Natural killer cell (primary cell): ENCODE measurements at regions not wholly inside any gene's neighbourhood (a gene's known extent, or its start where the extent isn't known, plus 50 kb on each side); places are given as distances from the start of the nearest gene placed in this dataset.

Source experiments
- ATAC-seq, 3 donors: fragments of 150-1000 bp in 2 of 3; fragments of 200-7000 bp in 1 of 3; cut with Tn5 transposase; 1 replicate in 1 of 3; 2 replicates in 2 of 3; pipeline ENCODE4 v1.10.0; 2021; ENCODE audit warnings: mild to moderate bottlenecking in 2 of 3, moderate library complexity in 2 of 3
- DNase-seq, 2 donors: peaks; one replicate each; pipeline versions ENCODE4 v3.0.0 to v3.0.0-alpha.2; 2013 to 2021; ENCODE audit warnings: mixed read lengths in 1 of 2
- H3K27ac ChIP-seq: one replicate; pipeline ENCODE4 v1.5.1; 2013; ENCODE audit warnings: mild to moderate bottlenecking, low read length
- H3K27me3 ChIP-seq: one replicate; pipeline ENCODE4 v1.6.1; 2013; ENCODE audit warnings: low read length; ENCODE audit not compliant: control insufficient read depth, insufficient read depth
- H3K36me3 ChIP-seq: one replicate; pipeline ENCODE4 v1.6.1; 2013; ENCODE audit warnings: low read length; ENCODE audit not compliant: control insufficient read depth, insufficient read depth
- H3K4me1 ChIP-seq: one replicate; pipeline ENCODE4 v1.6.1; 2013; ENCODE audit warnings: low read length; ENCODE audit not compliant: control insufficient read depth, insufficient read depth
- H3K4me3 ChIP-seq: one replicate; pipeline ENCODE4 v1.5.1; 2013; ENCODE audit warnings: low read length
- H3K9me3 ChIP-seq: one replicate; pipeline ENCODE4 v1.6.1; 2013; ENCODE audit warnings: low read length; ENCODE audit not compliant: control insufficient read depth, insufficient read depth
- H3K27ac Mint-ChIP-seq, 2 donors: one replicate each; pipeline ENCODE4 v1.8.0; 2022; ENCODE audit warnings: mild to moderate bottlenecking in 2 of 2, mixed read lengths in 2 of 2, moderate library complexity in 1 of 2
- H3K27me3 Mint-ChIP-seq, 2 donors: one replicate each; pipeline ENCODE4 v1.8.0; 2022; ENCODE audit warnings: low read depth in 2 of 2, mixed read lengths in 2 of 2
- H3K36me3 Mint-ChIP-seq: one replicate; pipeline ENCODE4 v1.8.0; 2022; ENCODE audit warnings: mixed read lengths
- H3K4me1 Mint-ChIP-seq, 2 donors: one replicate each; pipeline ENCODE4 v1.8.0; 2022; ENCODE audit warnings: mixed read lengths in 2 of 2
- H3K4me3 Mint-ChIP-seq: one replicate; pipeline ENCODE4 v1.8.0; 2022; ENCODE audit warnings: mild to moderate bottlenecking, moderate library complexity, mixed read lengths
- H3K9me3 Mint-ChIP-seq, 2 donors: one replicate each; pipeline ENCODE4 v1.8.0; 2022; ENCODE audit warnings: mixed read lengths in 2 of 2
- WGBS: methylation state at CpG from one replicate; pipeline ENCODE4 v1.1.7; 2013; ENCODE audit warnings: missing lambda C conversion rate; ENCODE audit not compliant: insufficient coverage; 5-methylcytosine and 5-hydroxymethylcytosine counted together
- intact Hi-C: fragments of 100-400 bp; cut with micrococcal nuclease; formaldehyde crosslinking; loops from one replicate; pipeline ENCODE4 v1.14.2; 2022
- TF ChIP-seq, protein P1 (sequence below): fragments of 200-600 bp; IDR thresholded peaks from one replicate; pipeline ENCODE4 v1.8.0; 2022; ENCODE audit warnings: antibody characterized with exemption

GRCh38 chr6:29884261-29884660 is 56.6 kb downstream of the HLA-G start:
- H3K27ac Mint-ChIP-seq, result no peak overlapping the region
- H3K4me1 Mint-ChIP-seq, result peaks cover 5 to 30% of the 10 kb centered on the region in 2 donors
- WGBS, result 0% methylated on average over 2 of the region's 4 CpGs
- ATAC-seq, result no peak
- Histone ChIP-seq H3K9me3 (no peaks in the 10 kb centered on the region), H3K27me3 (no peaks in the 10 kb centered on the region), H3K36me3 (peaks cover 2% of the 10 kb centered on the region), H3K4me1 (peaks cover 16% of the 10 kb centered on the region), H3K4me3 (no peak overlapping the region), H3K27ac (no peak overlapping the region)
- no peak overlapping the region for H3K4me3 Mint-ChIP-seq
- intact Hi-C loops, result no loop called here
- no peak for DNase-seq
- no peaks in the 10 kb centered on the region for H3K36me3 Mint-ChIP-seq
- no peaks in the 10 kb centered on the region for H3K9me3 Mint-ChIP-seq
- H3K27me3 Mint-ChIP-seq, result no peaks in the 10 kb centered on the region
- TF ChIP-seq, protein P1, sequence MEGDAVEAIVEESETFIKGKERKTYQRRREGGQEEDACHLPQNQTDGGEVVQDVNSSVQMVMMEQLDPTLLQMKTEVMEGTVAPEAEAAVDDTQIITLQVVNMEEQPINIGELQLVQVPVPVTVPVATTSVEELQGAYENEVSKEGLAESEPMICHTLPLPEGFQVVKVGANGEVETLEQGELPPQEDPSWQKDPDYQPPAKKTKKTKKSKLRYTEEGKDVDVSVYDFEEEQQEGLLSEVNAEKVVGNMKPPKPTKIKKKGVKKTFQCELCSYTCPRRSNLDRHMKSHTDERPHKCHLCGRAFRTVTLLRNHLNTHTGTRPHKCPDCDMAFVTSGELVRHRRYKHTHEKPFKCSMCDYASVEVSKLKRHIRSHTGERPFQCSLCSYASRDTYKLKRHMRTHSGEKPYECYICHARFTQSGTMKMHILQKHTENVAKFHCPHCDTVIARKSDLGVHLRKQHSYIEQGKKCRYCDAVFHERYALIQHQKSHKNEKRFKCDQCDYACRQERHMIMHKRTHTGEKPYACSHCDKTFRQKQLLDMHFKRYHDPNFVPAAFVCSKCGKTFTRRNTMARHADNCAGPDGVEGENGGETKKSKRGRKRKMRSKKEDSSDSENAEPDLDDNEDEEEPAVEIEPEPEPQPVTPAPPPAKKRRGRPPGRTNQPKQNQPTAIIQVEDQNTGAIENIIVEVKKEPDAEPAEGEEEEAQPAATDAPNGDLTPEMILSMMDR, result no peak

- Histone ChIP-seq H3K4me3 (no peak overlapping the region), H3K4me1 (peaks cover 19% of the 10 kb centered on the region), H3K9me3 (no peaks in the 10 kb centered on the region), H3K27me3 (no peaks in the 10 kb centered on the region), H3K27ac (peak overlapping the region; percentile 97), H3K36me3 (peaks cover 2% of the 10 kb centered on the region)
- H3K27ac Mint-ChIP-seq, result peak overlapping the region; percentile 94 to 99
- intact Hi-C loops, result loop anchor here (1.0 to 5.0 kb wide), 4 partner anchors 41 to 181 kb away; partner anchors contain the start of gene PPP1R11
- no peak for DNase-seq
- no peak for ATAC-seq
- H3K27me3 Mint-ChIP-seq, result no peaks in the 10 kb centered on the region
- H3K36me3 Mint-ChIP-seq, result no peaks in the 10 kb centered on the region
- TF ChIP-seq, protein P1, result no peak
- peaks cover 5 to 30% of the 10 kb centered on the region in 2 donors for H3K4me1 Mint-ChIP-seq
- WGBS, result 42% methylated on average over 5 of the region's 5 CpGs
- H3K9me3 Mint-ChIP-seq, result no peaks in the 10 kb centered on the region
- peak overlapping the region; percentile 87 for H3K4me3 Mint-ChIP-seq
Measured at GRCh38 chr6:29886701-29887100, 55.6 kb upstream of the HLA-A start.

DNA sequence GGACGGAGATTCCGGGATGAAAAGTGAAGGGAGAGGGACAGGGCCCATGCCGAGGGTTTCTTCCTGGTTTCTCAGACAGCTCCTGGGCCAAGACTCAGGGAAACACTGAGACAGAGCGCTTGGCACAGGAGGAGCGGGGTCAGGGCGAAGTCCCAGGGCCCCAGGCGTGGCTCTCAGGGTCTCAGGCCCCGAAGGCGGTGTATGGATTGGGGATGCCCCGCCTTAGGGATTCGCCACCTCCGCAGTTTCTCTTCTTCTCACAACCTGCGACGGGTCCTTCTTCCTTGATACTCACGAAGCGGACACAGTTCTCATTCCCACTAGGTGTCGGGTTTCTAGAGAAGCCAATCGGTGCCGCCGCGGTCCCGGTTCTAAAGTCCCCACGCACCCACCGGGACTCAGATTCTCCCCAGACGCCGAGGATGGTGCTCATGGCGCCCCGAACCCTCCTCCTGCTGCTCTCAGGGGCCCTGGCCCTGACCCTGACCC is 55.0 kb upstream of the HLA-A start:
- peak; percentile 62 to 80 for DNase-seq
- no peaks in the 10 kb centered on the region for H3K27me3 ChIP-seq
- TF ChIP-seq, protein P1, result no peak
- Mint-ChIP-seq H3K27ac (peak overlapping the region; percentile 94 to 99), H3K27me3 (no peaks in the 10 kb centered on the region), H3K4me1 (peaks cover 12 to 30% of the 10 kb centered on the region in 2 donors), H3K9me3 (no peaks in the 10 kb centered on the region), H3K36me3 (no peaks in the 10 kb centered on the region), H3K4me3 (peak overlapping the region; percentile 87)
- peaks cover 19% of the 10 kb centered on the region for H3K4me1 ChIP-seq
- 8% methylated on average over 28 of the region's 28 CpGs for WGBS
- H3K27ac ChIP-seq, result peak overlapping the region; percentile 97
- peak overlapping the region; percentile 92 for H3K4me3 ChIP-seq
- peak in 2 of 3 donors; percentile 55 to 72 for ATAC-seq
- intact Hi-C loops, result loop anchor here (1.0 to 5.0 kb wide), 4 partner anchors 40 to 180 kb away; partner anchors contain the start of gene PPP1R11
- H3K9me3 ChIP-seq, result no peaks in the 10 kb centered on the region
- peaks cover 2% of the 10 kb centered on the region for H3K36me3 ChIP-seq
